ENCODE measurements at regions not wholly inside any gene's neighbourhood (a gene's known extent, or its start where the extent isn't known, plus 50 kb on each side); places are given as distances from the start of the nearest gene placed in this dataset.

DNA sequence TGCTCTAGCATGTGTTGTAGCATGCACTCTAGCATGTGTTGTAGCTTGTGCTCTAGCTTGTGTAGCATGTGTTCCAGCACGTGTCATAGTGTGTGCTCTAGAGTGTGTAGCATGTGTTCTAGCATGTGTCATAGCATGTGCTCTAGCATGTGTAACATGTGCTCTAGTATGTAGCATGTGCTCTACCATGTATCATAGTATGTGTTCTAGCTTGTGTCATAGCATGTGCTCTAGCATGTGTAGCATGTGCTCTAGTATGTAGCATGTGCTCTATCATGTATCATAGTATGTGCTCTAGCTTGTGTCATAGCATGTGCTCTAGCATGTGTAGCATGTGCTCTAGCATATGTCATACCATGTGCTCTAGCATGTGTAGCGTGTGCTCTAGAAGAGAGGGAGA lies 255.3 kb downstream of the ICE1 start:
- no peak for DNase-seq (ENCODE audit: low spot score)

DNA sequence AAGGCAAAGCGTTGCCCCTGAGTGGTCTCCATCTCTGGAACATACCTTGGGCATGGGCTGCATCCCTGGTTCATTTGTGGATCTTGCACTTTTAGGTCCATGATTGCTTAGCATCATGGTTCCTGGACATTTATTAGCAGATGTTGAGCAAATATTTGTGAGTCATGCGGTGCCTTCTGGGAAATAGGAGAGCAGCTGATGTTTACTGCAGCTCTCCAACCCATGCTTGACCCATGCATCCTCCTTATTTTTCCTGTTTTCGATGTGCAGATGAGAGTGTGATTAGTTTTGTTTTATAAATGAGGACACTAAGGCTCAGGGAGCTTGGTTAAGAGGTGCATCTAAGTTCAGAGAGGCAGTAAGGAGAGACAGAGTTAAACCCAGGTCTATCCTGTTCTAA lies 253.7 kb downstream of the ICE1 start:
- DNase-seq (ENCODE audit: low spot score) = no peak

DNA sequence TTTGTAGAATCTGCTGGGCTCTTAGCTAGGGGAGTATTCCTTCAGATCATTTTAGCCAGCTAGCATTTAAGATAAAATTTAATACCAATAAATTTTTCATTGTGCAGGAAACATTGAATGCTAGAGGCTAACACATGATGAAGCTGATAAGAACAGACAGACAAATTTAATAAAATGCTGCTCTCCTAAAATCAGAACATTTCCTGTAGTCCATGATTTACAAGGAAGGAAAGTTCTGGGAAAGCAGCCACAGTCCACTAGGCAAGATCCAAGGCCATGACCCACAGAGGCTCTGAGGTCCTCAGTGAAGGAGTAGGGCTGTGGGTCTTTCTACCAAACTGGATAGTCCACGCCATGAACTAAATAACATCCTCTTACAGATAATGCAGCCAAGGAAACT lies 253.0 kb downstream of the ICE1 start:
- DNase-seq (ENCODE audit: low spot score) = no peak

DNA sequence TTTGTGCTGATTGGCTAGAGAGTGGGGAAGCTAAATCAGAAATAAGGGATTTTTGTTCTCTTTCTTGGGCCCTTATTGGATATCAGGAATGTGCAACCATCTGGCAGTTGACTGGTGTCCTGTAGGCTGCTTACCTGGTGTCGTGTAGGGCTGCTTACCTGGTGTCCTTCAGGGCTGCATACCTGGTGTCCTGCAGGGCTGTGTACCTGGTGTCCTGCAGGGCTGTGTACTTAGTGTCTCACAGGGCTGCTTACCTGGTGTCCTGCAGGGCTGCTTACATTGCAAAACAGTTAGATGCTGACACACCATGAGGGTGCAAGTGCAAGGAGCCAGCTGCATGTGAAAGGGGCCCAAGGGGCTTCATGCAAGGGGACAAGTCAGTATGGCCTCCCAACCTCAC lies 249.3 kb downstream of the ICE1 start:
- no peak for DNase-seq (ENCODE audit: low spot score)

DNA sequence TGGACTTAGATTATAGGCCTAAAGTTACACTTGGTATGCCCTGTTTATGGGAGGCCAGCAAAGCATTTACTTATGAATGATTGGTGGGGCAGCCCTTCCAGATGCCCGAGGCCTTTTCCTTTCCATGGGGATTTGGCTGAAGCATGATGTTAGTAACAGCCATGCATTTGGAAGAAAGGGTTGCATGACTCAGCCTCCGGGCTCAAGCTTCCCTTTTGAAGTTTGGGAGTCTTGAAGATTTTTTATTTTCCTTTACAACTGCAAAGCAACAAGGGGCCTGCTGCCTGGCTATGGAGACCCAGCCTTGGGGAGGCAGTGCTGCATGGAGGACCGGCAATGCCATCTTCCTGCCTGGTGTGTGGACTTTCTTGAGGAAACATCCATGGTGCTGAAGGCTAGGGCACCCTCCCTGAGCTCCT lies 244.7 kb downstream of the ICE1 start:
- DNase-seq (ENCODE audit: low spot score) = no peak

DNA sequence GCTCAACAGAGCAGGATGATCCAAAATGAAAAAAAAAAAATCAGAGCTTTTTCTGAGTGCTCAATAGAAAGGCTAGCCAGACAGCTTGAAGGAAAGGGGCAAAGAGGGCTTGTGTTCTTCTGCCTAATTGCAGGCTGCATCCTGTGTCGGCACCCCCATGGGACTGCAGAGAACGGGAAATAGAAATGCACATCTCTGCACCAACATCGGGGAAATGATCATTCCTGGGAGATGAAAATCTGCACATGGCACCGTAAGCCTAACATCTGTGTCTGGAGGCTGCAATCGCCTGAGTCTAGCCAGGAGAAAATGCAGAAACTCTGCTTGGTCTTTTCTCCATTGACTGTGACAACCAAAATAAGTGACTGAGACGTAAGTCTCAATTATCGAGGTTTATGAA lies 243.9 kb downstream of the ICE1 start:
- no peak for DNase-seq (ENCODE audit: low spot score)

DNA sequence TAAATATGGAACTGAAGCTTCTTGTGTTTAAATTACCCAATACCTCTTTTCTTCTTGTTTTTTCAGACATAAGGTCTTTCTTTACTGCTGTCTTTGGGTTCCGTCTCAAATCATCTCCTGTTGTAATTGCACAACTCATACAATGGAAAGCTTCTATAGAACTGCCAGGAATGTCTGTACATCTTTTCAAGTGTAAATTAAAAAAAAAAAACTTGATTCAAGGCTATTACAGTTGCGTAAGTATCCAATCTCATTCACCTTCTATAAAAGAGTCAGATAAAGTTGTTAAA lies 243.5 kb downstream of the ICE1 start:
- no peak for DNase-seq (ENCODE audit: low spot score)

DNA sequence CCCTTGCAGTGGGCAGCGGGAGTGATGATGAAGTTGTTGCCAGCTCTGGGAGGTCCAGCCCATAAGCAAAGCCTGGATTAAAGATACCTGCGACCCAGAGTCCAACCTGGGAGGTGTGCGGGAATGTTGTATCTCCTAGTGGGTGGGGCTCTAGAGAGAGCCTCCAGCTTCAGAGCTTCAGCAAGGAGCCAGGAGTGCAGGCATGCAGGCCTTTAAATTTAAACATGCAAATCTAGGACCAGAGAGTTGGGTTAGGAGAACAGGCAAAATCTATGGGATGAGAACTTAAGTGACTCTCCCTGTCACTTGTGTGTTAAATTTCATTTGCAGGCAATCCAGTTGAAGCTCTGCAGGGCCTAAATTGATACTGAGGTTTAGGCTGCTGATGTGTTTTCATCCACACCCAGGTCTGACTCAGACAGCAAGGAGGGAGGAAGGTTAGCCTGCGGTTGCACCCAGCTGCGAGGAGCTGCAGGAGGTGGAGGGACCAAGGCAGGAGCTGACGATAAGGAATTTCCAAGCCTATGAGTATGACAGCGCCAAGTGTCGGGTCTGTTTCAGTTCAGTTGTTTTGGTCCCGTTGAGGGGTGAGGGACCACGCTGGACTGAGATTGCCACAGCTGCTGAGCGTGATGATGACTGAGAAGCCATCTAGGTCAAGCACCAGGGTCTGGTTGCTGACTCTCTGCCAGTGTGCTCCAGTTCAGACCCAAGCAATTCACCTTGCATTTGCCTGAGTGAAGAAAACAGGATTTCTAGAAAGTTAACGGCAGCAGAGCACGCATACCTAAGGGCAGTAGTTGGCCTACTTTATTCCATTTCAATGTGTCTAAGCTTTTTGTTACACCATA lies 243.0 kb downstream of the ICE1 start:
- no peak for DNase-seq (ENCODE audit: low spot score)

DNA sequence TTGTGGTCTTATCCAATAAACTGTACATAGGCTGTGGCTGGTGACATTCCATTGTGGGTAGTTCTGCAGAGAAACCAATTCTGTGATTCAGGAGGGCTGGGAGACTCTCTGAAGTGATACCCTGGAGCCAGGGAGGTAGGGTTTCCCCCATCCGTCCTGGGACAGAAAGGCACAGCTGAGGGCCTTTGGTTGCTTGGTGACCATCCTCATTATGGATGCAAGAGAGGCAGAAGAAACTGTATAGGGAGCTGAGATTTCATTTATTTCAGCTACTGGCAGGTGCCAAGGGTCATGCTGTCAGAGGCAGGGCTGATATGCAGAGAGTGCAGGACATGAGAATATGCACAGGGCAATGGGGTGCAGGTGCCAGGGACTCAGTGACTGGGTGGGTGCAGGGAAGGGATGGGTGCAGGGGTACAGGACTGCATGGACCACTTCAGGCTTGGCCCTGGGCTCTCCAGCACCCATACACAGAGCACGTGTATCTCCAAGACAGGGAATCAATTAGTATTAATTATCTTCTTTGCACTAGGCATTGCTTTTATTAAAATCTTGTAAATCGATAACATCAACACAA lies 236.5 kb downstream of the ICE1 start:
- DNase-seq (ENCODE audit: low spot score) = no peak

DNA sequence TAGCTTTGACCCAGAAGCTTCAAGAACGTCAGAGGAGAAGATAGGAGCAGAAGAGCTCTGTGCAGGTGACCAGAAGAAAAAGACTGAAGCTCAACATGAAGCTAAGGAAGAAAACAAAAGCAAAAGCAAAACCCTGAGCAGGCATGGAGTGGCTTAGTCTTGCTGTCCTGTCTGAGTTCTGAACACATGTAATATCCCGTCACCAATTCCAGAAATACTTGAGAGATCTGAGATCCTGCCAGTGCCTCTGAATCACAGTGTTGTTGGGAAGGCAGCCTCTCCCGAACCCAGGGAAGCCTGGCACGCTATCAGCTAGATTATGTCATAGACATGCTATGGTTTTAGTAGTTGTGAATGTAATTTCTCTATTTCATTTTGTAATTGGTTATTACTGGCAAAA lies 235.7 kb downstream of the ICE1 start:
- DNase-seq (ENCODE audit: low spot score) = no peak

DNA sequence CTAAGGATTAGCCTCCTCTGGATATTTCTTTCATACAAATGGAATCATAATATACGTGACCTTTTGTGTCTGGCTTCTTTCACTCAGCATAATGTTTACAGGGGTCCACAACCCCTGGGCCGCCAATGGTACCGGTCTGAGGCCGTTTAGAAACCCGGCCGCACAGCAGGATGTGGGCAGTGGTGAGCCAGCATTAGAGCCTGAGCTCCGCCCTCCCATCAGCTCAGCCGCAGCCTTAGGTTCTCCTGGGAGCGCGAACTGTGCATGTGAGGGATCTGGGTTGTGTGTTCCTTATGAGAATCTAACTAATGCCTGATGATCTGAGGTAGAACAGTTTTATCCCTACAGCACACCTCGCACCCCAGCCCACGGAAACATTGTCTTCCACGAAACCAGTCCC lies 229.7 kb downstream of the ICE1 start:
- DNase-seq (ENCODE audit: low spot score) = no peak

DNA sequence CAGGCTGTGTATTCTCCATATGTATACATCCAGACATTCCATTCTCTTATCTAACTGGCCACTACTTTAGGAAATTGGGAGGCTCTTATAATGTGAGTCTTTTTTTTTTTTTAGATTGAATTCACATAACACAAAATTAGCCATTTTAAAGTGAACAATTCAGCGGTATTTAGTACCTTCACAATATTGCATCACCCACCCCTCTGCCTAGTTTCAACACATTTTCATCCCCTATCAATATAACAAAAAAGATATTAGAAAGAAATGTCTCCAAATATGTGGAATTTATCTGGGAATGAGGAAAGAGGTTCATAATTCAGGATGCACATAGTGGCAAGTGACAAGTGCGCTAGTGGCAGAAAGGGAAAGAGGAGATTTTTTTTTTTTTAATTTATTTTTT lies 228.5 kb downstream of the ICE1 start:
- no peak for DNase-seq (ENCODE audit: low spot score)

DNA sequence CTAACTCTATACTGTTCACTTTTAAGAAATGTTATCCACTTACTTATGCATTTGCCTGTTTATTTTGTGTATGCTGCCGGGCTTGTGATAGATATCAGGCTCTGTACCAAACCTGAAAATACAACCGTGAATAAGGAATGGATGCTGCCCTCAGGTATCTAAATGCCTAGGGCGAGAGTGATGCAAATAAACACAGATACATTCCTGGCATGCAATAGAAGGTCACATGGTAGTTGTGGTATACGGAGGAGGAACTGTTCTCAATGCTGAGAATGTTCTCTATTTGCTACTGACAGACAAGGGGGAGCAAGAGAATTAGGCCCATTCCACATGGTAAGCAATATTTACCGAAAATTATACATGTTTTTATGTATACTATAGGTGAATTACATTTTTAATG lies 227.8 kb downstream of the ICE1 start:
- no peak for DNase-seq (ENCODE audit: low spot score)

DNA sequence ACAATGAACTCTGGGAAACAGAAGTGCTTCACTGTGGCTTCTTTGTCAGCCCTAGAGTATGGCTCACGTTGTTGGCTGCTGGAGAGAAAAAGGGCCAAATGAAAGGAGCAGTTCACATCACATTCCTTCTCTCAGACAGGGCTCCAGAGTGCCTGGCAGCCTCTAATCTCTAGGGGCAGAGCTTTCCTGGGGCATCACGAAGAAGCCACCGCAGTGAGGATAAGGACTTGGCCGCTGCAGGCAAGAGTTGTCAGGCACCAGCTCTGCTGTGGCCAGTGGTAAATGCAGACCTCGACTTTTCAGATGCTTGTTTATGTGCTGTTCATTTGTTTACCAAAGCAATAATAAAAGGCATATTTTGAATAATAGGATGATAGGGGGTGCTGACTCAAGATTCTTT lies 227.2 kb downstream of the ICE1 start:
- DNase-seq (ENCODE audit: low spot score) = no peak

DNA sequence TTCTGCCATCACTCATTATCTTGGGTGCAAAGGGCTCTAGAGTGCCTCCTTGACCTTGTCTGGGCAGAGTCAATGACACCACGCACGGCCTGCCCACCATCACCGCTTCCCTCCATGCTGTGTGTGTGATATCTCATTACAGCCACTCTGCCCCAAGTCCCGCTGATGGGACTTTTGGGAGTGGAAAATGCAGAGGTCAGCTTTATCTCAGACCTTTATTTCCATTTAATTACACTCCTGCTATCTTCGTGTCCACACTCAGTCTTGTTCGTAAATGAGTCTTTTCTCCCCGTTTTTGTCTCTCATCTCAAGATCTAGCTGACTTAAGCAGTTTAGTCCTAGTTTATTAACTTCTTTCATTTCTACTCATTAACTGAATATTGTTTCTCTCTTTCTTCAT lies 226.2 kb downstream of the ICE1 start:
- DNase-seq (ENCODE audit: low spot score) = no peak

DNA sequence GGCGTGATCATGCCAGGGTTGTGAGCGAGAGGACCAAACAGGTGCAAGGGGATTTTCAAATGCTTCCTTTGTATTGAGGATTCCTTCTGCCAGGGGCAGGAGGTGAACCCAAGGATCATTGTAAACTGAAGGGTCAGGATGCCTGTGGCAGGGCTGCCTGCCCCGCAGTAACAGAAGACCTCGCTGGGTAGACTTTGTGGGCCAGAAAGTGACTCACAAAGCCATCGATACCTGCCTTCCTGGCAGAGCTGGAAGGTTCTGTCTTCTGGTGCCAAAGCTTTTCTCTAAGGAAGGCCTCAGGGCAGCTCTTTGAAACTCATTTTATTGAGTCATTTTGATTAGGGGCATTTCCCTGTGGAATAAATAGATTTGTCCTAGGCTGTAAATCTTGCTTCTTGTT lies 223.4 kb downstream of the ICE1 start:
- no peak for DNase-seq (ENCODE audit: low spot score)

DNA sequence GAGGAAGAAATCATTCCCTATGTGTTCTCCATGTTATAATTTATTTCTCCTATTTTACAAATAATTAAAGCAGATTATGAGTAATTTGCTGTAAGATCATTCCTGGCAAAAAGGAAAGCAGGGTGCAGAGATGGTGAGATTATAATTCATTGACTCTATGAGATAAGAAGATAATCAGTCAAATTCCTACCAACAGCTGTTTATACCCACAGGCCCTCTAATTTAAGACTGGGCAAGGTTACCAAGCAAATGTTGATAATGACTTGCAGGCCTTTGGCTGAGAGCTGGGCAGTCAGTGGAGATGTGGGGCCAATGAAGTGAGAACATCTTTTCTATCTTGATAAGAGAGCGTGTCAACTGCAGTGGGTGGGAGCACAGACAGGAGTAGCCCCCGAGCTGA lies 222.7 kb downstream of the ICE1 start:
- DNase-seq (ENCODE audit: low spot score) = no peak

DNA sequence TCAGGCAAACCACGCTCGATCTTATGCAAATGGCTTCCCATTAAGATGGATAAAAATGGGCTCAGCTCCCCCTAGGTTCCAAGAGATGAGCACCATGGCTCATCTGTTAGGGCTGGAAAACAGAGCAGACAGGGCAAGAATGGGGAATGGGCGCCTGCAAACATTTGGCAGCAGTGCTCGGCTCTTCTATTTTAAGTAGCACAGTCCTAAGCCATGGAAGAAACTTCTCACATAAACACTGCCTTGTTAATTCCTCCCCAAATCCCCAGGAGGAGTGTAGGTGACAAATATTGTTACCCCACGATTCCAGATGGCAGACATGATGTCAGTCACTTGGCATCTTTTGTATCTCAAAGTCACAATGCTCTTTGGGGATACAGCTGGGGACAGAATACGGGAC lies 221.8 kb downstream of the ICE1 start:
- DNase-seq (ENCODE audit: low spot score) = no peak

DNA sequence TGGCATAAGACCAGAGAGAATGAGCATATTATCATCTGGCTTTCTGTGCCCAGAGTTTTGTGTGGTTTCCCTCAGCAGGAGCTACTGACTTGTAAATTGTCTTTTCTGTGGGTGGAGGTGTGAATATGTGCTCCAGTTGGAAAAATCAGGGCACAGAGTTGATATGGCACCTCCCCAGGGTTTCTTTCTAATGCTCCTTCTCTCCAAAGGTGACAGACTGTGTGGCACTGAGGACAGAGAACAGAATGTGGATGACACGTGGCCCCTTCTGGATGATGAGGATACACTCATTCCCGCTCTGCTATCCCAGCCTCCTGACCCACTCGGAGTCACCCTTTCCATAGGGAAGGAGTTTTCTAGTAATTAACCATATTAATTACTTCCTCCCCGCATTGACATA lies 221.0 kb downstream of the ICE1 start:
- DNase-seq (ENCODE audit: low spot score) = no peak

DNA sequence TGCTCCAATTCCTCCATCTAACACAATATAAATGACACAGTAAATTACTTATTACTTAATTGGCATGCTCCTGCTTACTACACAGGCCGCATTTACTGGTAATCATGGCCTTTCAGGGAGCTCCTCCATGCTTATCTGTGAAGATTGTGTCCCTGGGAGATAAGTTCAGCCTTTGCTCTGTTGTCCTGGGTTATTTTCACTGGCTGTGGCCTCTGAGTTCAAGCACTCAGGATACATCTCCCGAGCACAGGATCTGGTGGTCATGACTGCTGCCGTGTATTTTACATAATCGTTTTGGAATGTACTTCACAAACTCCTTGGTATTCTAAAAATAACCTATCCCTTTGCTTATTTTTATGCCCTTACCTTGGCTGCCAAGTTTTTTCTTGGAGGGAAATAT lies 215.7 kb downstream of the ICE1 start:
- no peak for DNase-seq (ENCODE audit: low spot score)

DNA sequence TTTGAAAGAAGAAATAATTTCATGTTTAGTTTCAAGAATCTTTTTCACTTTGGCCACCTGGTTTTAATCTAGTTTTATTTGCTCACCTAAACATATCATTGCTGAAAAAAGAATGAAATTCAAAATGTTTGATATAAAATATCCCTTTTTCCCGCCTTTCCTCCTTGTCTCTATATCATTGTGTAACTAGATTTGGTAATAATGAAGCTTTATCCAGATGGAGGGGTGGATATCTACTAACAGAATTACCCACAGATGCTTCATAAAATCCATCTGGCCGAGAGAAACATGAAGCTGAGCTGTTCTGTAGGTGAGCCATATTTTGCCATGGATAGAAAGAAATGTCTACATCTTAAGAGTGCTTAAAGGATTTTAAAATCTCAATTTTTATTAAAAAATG lies 214.7 kb downstream of the ICE1 start:
- no peak for DNase-seq (ENCODE audit: low spot score)

DNA sequence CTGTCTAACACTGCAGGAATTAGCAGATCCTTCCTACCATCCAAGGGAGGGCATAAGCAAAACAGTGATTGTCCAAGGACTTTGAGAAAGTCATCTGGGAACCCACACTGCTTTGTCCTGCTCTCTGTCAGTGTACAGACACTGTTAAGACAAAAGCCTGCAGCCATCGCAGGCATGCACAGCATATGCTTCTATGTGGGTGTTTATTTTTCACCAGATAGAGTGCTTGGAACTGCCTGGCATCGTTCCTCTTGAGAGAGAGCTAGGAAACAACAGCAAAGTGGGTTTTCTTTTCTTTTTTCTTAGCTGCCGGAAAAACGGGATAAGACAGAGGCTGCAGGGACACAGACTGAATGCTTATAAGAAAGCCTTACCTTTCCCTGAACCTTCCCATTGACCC lies 212.3 kb downstream of the ICE1 start:
- no peak for DNase-seq (ENCODE audit: low spot score)

DNA sequence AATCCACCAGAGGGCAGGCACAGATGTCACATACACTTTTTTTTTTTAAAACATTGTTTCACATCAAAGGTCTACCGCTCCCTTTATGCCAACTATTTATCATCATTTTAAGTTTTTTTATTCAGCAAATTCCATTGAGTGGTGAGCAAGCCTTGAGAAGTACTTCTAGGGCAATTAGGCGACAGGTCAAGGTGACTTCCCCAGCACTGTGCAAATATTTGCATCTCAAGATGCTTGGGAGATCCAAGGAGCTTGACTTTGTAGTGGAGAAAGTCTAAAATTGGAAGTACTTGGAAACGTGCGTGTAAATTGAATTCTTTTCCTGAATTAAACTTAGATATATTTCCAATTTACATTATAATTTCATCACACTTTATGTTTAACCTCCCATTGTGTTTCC lies 211.1 kb downstream of the ICE1 start:
- no peak for DNase-seq (ENCODE audit: low spot score)

DNA sequence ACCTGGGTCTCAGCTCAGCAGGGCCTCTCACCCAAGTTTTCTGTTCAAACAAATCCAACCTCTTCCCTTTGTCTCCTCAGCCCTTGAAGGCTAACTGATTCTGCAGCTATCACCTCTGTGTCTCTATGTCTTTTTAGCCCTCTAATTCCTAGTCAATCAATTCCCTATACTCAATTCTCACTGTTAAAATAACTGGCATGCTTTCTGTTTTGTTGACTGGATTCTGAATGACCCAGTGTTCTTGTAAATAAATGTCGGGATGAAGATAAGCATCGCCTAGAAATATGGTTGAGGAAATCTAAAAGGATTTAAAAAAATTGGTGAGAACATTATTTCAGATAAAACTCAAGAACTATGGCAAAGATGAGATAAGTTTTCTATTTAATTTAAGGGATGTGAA lies 210.2 kb downstream of the ICE1 start:
- no peak for DNase-seq (ENCODE audit: low spot score)

DNA sequence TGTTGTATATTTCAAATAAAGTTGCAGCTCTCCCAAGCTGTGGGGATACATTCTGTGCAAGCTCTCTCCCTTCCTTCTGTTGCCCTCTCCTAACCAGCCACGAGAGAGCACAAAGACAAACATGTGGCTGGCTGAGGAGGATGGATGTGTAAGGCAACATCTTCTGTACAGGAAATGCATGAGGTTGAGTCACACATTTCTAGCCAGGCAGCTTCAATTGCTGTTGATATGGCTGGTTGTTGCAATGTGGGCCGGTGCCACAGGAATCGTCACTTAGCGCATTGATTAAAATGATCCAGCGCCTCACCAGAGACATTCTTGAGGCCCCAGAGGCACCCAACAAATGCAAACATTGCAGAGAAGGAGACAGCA lies 207.1 kb downstream of the ICE1 start:
- no peak for DNase-seq (ENCODE audit: low spot score)
